ENCODE measurements at regions not wholly inside any gene's neighbourhood (a gene's known extent, or its start where the extent isn't known, plus 50 kb on each side); places are given as distances from the start of the nearest gene placed in this dataset.

- Mint-ChIP-seq H3K4me1 (no peaks in the 10 kb centered on the region), H3K9me3 (no peaks in the 10 kb centered on the region)
- CTCF ChIA-PET, result no interaction called here
Observed at GRCh38 chr4:30667919-30668318, 52.2 kb upstream of the PCDH7 start.

DNA sequence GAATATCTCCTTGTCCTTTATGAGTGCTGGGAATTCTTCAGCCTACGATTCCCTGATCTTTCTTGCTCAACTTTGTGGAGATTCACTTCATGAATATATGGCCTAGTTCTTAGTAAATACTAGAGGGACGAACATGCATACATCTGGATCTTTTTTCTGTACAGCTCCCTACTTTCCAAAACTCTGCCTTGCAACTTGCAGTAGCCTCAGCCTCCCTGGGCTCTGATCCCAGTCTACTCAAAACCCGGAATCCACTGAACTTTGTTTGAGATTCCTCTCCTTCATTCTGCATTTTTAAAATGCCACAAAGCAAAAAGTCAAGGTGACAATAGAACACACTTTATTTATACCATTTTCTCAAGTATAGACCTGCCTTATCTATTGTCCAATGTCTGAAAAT is 50.0 kb upstream of the PCDH7 start:
- CTCF ChIA-PET, result no interaction called here

More at GRCh38 chr4:30667919-30668318, 52.2 kb upstream of the PCDH7 start:
- H3K27me3 Mint-ChIP-seq, result no peaks in the 10 kb centered on the region
- no peak overlapping the region for H3K27ac Mint-ChIP-seq
- H3K36me3 Mint-ChIP-seq (ENCODE audit: low read depth), result no peaks in the 10 kb centered on the region
- POLR2A ChIA-PET, result no interaction called here
- no peak overlapping the region for H3K4me3 Mint-ChIP-seq
- DNase-seq, result no peak

More for the DNA sequence above, 50.0 kb upstream of the PCDH7 start:
- POLR2A ChIA-PET, result no interaction called here
- Mint-ChIP-seq H3K27me3 (no peaks in the 10 kb centered on the region), H3K4me3 (no peak overlapping the region), H3K27ac (no peak overlapping the region), H3K36me3 (ENCODE audit: low read depth) (no peaks in the 10 kb centered on the region), H3K9me3 (peaks cover 4% of the 10 kb centered on the region), H3K4me1 (no peaks in the 10 kb centered on the region)
- DNase-seq, result no peak
